KBM-7 (cell line): ENCODE measurements at regions not wholly inside any gene's neighbourhood (a gene's known extent, or its start where the extent isn't known, plus 50 kb on each side); places are given as distances from the start of the nearest gene placed in this dataset.

ENCODE experiments used
- DNase-seq: peaks from one replicate; pipeline ENCODE4 v3.0.0-alpha.2; 2015
- in situ Hi-C: fragments of 300-500 bp; cut with MboI; formaldehyde crosslinking; loops from 2 replicates; pipeline ENCODE4 v1.14.3; 2020; ENCODE audit warnings: low sequenced_read_pairs, low pct_unique_long_range_greater_than_20kb, mixed read lengths

GRCh38 chr1:234707641-234708040, 97.7 kb upstream of the IRF2BP2 start:
- no peak for DNase-seq
- in situ Hi-C loops = no loop called here

GRCh38 chr1:234706931-234707330, 97.0 kb upstream of the IRF2BP2 start:
- in situ Hi-C loops = no loop called here
- no peak for DNase-seq

GRCh38 chr1:234706199-234706598, 96.2 kb upstream of the IRF2BP2 start:
- in situ Hi-C loops = no loop called here

GRCh38 chr1:234705615-234706014, 95.6 kb upstream of the IRF2BP2 start:
- in situ Hi-C loops = no loop called here

More at GRCh38 chr1:234706199-234706598, 96.2 kb upstream of the IRF2BP2 start:
- DNase-seq = no peak

GRCh38 chr1:234704106-234704887, 94.3 kb upstream of the IRF2BP2 start:
- in situ Hi-C loops = no loop called here
- DNase-seq = no peak

More at GRCh38 chr1:234705615-234706014, 95.6 kb upstream of the IRF2BP2 start:
- no peak for DNase-seq

GRCh38 chr1:234702342-234703000, 92.5 kb upstream of the IRF2BP2 start:
- DNase-seq = no peak
- in situ Hi-C loops = no loop called here

- in situ Hi-C loops = no loop called here
- DNase-seq = no peak
These were observed 91.9 kb upstream of the IRF2BP2 start for GRCh38 chr1:234701737-234702341.

- in situ Hi-C loops = no loop called here
- DNase-seq = no peak
These were observed 90.1 kb upstream of the IRF2BP2 start for GRCh38 chr1:234699795-234700665.

GRCh38 chr1:234698686-234699085, 88.7 kb upstream of the IRF2BP2 start:
- DNase-seq = no peak
- in situ Hi-C loops = no loop called here

- in situ Hi-C loops = no loop called here
- DNase-seq = no peak
These were observed 87.8 kb upstream of the IRF2BP2 start for GRCh38 chr1:234697741-234698140.

GRCh38 chr1:234697015-234697414, 87.0 kb upstream of the IRF2BP2 start:
- no peak for DNase-seq
- in situ Hi-C loops = no loop called here

GRCh38 chr1:234696148-234696576, 86.2 kb upstream of the IRF2BP2 start:
- in situ Hi-C loops = no loop called here

GRCh38 chr1:234694661-234695060, 84.7 kb upstream of the IRF2BP2 start:
- DNase-seq = no peak
- in situ Hi-C loops = no loop called here

More at GRCh38 chr1:234696148-234696576, 86.2 kb upstream of the IRF2BP2 start:
- DNase-seq = no peak

GRCh38 chr1:234692966-234693580, 83.1 kb upstream of the IRF2BP2 start:
- DNase-seq = no peak
- in situ Hi-C loops = no loop called here

GRCh38 chr1:234691567-234691966, 81.6 kb upstream of the IRF2BP2 start:
- in situ Hi-C loops = no loop called here
- DNase-seq = peak; percentile 9

GRCh38 chr1:234690872-234691271, 80.9 kb upstream of the IRF2BP2 start:
- in situ Hi-C loops = no loop called here
- DNase-seq = no peak

GRCh38 chr1:234689236-234689635, 79.3 kb upstream of the IRF2BP2 start:
- in situ Hi-C loops = no loop called here
- DNase-seq = no peak

- no peak for DNase-seq
- in situ Hi-C loops = no loop called here
These were observed 77.0 kb upstream of the IRF2BP2 start for GRCh38 chr1:234687011-234687410.

GRCh38 chr1:234686035-234686434, 76.1 kb upstream of the IRF2BP2 start:
- in situ Hi-C loops = no loop called here
- no peak for DNase-seq
